GM20431 (cell line): ENCODE measurements at regions not wholly inside any gene's neighbourhood (a gene's known extent, or its start where the extent isn't known, plus 50 kb on each side); places are given as distances from the start of the nearest gene placed in this dataset.
"Not testable (repeated sequence)": the region's sequence is repeated elsewhere in the genome, so short reads cannot be mapped to it uniquely, and the experiment has no call there.

ENCODE experiments used
- in situ Hi-C: fragments of 300-500 bp; cut with MseI, MboI; formaldehyde crosslinking; loops from one replicate; pipeline ENCODE4 v1.15.0; 2020; ENCODE audit warnings: low sequenced_read_pairs; ENCODE audit not compliant: unreplicated experiment

DNA sequence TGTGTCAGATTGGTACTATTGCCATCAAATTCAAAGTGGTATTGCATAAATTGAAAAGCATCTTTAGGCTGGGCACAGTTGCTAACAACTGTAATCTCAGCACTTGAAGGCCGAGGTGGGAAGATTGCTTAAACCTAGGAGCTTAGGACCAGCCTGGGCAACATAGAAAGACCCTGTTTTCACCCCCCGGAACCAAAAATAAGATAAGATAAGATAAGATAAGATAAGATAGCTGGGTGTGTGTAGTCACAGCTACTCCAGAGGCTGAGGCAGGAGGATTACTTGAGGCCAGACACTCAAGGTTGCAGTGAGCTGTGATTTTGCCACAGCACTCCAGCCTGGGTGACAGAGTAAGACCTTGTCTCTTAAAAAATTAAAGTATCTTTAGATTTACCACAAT, 297.9 kb upstream of the SEMA6A start:
- in situ Hi-C loops = no loop called here

DNA sequence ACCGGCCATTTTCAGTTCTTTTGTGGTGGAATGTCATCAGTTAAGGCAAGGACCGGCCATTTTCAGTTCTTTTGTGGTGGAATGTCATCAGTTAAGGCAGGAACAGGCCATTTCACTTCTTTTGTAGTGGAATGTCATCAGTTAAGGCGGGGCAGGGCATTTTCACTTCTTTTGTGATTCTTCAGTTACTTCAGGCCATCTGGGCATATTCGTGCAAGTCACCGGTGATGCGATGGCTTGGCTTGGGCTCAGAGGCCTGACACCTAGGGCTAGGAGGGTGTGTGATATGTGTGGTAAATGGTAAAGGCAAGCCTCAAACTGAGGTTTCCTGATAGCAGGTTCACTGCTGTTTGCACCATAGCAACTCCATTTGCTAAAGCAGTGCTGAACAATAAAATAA, 293.2 kb upstream of the SEMA6A start:
- in situ Hi-C loops = not testable (repeated sequence)

DNA sequence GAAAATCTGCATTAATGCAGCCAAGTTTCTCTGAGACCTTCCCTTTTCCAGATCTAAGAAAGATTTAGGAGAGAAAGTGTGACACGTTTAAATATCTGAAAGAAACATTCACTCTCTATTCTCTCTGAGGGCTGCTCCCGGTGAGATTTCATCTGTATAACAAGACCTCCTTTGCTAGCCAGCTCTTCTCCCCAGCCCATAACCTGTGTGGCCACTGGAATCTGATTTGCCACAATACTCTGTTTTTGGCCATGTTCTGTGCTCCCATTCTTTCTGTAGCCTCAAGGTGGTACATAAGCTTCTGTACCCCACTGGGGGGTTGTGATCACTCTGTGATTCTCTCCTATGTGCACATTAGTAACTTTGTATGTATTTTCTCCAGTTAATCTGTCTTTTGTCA, 291.0 kb upstream of the SEMA6A start:
- in situ Hi-C loops = no loop called here

DNA sequence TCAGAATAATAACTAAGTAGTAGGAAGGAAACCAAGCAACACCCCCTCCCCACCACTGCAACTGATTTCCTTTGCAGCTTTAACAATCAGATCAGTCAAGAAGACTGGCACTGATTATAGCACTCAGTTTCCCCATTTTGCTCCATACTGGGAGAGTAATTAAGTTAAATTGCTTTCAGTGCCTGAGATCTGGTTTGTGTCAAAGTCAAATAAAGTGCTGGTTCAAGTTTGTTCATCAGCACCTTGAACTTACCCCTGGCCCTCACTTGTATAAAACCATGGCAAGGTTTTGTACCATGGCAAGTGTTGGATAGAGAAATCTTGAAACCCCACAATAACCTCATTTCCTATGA, 290.2 kb upstream of the SEMA6A start:
- in situ Hi-C loops = no loop called here

DNA sequence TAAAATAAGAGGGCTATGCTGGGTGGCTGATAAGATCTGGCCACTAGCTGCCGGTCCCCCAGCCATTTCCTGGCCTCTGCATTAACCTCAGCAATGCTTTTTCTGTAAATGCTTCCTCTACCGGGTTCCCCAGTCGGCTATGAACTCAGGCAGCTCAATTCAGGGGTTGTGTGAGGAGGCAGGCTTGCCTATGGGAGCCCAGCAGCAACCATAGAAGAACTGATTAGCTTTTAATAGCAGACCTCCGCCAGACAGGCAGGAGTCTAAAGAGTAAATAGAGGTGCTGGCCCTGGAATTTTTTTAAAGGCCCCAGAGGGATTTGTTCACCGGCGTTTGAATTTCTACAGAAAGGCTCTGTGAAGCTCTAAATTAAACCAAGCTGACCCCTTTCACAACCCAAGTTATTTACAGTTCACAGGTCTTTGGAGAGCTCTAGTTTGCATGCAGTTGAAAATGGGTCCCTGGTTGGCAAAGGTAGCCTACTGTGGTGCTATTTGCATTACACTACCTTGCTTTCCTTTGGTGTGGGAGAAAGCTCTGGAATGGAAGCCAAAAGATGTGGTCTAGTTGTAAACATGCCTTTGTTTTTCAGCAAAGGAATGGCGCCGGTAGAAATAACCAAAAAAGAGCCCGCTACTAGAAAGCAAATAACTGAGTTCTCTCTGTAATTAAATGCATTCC, 289.7 kb upstream of the SEMA6A start:
- in situ Hi-C loops = no loop called here

DNA sequence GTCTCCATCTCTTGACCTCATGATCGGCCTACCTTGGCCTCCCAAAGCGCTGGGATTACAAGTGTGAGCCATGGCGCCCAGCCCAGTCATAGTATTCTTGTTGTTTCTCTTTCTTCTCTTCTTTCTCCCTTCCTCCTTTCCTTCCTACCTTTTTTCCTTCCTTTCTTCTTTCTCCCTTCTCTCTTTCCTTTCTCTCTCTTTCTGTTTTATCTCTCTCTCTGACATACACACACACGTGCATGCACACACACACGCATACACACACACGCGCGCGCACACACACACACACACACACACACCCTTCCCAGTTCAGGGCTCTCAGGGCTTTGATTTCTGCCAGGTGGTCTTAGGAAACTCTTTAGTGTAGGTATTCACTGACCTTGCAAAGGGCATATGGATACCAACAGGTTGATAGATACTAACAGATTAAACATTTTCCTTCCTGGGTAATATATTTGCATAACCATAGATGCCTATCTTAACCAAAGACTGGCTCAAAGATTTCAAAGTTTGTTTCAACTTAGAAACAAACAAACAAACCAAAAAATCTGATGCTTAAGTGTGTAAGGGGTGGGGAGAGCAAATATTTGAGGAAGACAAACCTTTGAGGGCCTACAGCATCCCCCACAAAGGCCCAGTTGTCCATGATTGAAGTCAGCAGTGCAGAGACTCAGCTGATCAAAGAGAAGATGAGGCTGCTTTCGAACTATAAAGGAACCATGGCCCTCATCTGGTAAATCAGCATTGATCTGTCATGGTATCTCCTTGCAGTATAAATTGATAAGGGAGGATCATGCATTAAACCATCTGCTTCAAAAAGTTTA, 288.2 kb upstream of the SEMA6A start:
- in situ Hi-C loops = no loop called here

DNA sequence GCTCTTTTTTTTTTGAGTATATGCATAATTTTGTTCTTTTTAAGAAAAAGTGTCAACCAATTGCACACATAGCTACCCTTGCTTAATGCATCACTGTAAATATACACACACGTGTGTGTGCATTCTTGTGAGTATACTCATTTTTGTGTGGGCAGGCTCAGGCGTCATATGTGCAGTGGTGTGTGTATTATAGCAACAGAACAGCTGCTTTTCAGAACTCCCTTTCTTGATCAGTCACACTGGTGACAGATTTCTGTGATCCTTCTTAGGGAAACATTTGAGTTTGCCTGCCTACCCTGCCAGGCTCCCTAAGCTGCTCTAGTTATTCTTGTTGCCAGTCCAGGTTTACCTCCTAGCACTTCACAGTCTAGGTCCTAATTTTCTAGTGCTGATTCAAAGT, 287.0 kb upstream of the SEMA6A start:
- in situ Hi-C loops = no loop called here

DNA sequence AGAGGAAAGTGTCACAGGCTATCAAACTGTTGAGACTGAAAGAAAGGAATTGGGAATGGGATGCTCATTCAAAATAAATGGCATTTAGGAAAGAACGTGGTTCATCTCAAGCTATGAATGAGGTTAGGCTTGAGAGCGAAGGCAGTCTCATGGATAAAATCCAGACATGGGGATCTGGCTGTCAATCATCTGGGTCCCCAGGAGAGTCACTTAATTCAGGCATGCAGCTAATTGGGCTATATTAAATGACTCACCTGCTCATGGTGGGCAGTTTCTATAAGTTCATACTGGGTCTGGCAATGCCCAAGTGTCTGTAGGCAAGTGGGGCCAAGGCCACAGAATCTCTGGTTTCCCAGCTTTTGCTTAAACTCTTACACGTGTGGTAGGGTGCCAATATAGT, 286.5 kb upstream of the SEMA6A start:
- in situ Hi-C loops = no loop called here

DNA sequence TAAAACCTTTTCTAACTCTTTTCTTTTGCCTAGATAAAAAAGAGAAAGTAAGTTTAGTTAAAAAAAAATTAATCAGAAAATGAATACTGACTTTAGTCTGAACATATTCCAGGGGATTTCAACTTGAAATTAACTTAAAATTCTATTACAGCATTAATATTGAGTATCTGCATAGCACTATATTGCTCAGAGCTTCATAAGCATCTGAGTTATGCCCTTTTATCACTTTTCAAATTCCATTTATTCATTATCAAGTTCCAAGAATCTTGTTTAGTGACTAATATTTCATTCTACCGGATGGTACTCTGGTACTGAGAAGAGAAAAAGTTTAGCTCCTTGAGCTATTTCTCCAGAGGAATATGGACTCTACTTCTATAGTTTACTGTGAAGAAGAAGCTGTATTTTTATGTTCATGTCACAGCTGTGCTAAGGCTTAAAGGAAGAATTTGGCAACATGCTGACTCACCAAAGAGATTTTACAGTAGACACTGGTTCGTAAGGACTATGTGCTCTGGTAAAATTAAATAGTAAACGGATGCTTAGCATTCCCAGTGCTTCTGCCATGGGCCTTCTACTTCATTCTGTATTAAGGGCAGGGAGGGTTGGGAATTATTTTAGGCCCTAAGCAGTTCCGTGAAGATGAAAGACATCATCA, 285.2 kb upstream of the SEMA6A start:
- in situ Hi-C loops = no loop called here

DNA sequence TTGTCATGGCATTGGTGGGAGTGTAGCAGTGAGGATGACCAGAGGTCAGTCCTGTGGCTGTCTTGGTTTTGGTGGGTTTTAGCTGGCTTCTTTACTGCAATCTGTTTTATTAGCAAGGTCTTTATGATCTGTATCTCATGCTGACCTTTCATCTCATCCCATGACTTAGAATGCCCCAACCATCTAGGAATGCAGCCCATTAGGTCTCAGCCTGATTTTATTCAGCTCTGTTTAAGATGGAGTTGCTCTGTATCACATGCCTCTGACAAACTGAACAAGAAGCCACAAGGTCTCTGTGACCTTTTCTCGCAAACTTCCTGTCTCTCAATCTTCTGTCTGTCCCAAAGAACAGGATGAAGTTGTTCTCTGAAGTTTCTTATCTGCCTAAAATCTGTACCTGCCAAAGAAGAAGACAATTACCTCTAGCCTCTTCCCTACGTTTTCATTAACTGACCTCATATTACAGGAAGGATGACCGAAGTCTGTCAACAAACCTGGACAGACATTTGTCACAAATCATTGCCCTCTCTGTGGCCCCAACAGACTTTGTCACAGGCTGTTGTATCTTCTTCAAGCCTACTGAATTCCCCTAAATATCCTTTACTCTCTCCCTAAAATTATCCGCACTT, 284.2 kb upstream of the SEMA6A start:
- in situ Hi-C loops = no loop called here

DNA sequence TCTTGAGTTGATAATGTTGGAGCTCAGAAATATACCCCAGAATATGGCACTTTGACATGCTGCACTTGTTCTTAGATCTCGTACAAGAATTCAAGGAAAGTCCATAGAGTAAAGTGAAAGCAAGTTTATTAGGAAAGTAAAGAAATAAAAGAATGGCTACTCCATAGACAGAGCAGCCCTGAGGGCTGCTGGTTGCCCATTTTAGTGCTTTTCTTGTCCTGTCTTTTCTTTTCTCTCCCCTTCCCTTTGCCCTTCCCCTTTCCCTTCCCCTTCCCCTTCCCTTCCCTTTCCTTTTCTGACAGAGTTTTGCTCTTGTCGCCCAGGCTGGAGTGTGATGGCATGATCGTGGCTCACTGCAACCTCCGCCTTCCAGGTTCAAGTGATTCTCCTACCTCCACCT, 283.4 kb upstream of the SEMA6A start:
- in situ Hi-C loops = not testable (repeated sequence)

DNA sequence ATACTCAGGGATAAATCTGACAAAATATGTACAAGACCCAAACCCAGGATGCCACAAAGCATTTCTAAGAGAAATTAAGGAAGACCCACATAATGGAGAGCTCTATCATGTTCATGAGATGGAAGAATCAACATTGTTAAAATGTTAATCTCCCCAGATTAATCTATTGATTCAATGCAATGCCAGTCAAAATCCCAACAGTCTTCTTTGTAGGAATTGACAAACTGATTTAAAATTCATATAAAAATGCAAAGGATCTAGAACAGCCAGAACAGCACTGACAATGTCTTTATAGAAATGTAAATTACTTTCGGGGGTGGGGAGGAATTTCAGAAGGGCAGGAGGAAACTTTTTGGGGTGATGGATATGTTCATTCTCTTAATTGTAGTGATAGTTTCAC, 281.6 kb upstream of the SEMA6A start:
- in situ Hi-C loops = no loop called here

DNA sequence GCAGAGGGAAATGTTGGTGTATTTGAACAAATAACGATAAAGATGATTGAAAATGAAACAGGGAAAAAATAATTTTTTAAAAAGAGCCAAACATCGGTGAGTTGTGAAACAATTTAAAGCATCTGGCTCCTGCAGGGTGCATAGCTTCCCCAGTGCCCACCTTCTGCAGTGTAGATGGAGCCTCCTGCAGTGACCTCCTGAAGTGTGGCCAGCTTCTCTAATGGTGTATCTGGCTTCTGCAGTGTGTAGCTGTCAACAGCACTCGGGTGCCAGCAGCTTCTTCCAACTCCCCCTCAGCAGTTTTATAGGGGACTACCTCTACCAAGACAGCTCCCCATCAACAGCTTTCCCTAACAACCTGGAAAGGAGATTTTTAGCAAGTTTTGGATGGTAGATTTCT, 279.4 kb upstream of the SEMA6A start:
- in situ Hi-C loops = no loop called here

DNA sequence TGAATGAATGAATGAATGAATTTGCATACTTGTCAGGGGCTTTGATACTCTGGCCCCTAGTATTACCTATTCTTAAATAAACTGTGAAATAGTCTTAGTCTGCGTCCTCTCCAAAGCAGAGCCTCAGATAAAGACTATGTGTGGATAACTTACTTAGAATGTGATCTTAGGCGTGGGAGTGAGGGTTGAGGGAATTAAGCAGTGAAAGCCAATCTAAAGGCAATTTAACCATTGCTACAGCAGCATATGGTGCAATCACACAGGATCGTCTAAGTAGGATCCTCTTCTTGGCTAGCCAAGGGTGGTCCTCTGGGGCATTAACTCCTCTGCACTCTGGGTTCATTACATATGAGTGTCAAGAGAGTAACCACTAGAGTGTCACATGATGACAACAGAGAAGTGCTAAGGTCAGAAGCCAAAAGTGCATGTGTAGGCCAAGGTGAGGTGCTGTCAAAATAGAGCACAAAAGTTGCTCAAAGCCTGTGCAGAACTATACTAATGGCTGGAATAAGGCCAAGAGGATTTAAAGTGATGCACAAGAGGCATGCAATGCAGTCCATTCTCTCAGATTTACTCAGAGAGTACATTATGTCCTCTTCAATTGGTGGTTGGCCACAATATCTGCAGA, 274.4 kb upstream of the SEMA6A start:
- in situ Hi-C loops = no loop called here

DNA sequence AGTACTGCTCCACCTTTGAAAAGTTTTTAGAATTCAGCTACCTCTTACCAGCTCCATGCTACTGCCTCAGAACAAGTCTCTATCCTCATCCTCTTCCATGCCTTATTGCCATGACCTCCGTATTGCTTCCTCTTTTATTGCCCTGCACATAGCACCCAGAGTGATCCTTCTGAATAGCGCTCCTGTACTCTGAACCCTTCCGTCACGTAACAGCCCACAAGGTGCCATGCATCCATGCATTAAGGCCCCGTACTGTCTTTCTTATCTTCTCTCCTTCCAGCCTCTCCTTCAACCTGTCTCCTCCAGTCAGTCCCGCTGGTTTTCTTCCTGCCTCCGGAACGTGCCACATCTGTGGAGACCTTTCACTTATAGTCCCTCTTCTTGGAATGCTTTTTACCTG, 273.3 kb upstream of the SEMA6A start:
- in situ Hi-C loops = no loop called here

DNA sequence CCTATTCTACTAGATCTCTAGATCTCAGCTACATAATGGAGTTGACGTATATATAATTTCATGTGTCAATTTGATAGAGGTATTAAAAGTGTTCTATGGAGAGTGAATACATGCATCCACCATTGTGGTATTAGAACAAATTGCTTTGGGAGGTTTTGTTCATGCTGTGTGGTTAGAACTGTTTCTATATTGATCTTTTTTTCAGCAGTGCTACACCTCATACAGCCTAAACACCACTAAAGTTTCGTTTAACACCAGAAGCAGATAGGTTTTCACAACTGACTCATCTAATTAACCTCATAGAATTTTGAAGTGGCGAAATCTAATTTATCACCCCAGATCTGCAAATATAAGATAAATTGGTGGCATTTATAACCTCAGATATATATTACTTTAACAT, 269.4 kb upstream of the SEMA6A start:
- in situ Hi-C loops = no loop called here

DNA sequence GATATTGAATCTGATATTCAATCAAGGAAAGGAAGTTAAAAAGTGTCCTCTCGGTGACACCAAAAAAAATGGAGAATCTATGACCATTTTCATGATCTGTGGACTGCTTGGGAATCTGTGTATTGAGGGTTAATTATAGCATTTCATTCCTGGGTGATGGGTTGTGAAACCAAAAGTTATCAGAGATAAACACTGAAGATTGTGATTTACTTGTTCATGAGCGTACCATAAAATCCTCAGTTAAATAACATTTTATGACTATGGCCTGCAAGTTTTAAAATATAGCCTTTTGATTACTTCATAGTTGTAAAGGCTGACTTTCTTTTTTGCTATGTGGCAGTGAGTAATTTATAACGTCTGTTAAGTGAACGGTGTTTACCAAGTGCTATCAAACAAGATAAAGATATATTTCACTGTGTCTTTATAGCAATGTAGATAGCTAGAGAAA, 267.9 kb upstream of the SEMA6A start:
- in situ Hi-C loops = no loop called here

DNA sequence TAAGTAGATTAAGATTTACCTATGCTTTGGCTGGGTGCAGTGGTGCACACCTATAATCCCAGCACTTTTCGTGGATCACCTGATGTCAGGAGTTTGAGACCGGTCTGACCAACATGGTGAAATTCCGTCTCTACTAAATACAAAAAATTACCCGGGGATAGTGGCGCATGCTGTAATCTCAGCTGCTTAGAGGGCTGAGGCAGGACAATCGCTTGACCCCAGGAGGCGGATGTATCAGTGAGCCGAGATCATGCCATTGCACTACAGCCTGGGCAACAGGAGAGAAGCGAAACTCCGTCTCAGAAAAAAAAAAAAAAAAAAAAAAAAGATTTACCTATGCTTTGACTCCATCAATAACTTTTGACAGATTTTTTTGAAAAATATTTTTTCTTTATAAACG, 267.1 kb upstream of the SEMA6A start:
- in situ Hi-C loops = no loop called here

DNA sequence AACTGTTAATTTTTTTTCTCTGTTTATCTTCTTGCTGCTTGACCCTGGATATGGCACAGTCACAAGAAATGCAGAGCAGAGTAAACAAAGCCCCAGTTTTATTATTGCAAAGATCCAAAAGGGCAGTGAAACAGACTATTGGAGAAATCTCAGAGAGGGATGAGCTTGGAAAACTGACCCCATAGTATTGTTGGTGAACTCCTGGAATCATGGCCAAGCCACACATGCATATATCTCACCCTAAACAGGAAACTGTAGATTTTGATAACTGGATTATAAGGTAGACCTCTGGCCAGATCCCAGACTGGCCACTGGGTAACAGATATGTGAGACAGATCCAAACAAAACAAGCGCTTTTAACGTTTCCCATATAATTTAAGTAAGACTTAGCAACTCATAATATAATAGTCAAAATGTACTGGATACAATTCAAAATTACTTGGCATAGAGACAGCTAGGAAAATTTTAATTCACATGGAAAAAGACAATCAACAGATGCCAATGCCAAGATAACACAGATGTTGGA, 263.5 kb upstream of the SEMA6A start:
- in situ Hi-C loops = no loop called here

DNA sequence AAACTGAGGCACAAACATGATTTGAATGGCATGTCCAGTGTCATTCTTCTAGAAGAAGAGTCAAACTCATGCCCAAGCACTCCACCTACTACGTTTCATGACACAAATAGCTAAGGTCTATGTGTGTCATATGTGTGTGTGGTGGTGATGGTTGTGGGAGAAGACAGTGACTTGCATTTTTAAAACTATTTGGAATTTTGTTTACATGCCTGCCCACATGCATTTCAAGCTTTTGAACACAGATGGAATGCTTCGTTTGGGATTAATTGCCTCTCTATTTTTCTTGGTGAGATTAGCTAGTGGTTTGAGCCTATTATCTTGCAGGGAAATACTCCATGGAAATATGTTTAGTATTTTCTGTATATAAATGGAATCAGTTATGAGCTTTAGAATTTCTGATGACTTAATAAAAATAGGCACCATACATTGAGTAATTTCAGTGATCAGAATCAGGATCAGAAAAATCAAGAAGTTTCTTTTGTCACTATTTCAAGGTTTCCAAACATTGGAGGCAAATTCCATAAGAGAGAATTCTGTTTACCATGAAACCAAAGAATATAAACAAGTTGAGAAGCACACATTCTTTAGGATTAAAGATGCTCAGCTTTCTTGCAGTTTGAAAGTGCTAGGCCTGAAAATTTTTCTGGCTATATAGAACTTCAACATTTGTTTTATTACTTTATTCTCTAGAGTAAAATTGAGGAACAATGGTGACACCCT, 260.3 kb upstream of the SEMA6A start:
- in situ Hi-C loops = no loop called here
